MM.1S (cell line): ENCODE measurements at regions not wholly inside any gene's neighbourhood (a gene's known extent, or its start where the extent isn't known, plus 50 kb on each side); places are given as distances from the start of the nearest gene placed in this dataset.

Source experiments
- DNase-seq: peaks from one replicate; pipeline ENCODE4 v3.0.0-alpha.2; 2015
- H2AFZ ChIP-seq: fragments of 300-600 bp; sonication (generic); 2 replicates; pipeline ENCODE4 v1.6.0; 2016; ENCODE audit warnings: antibody characterized with exemption, low read length
- H3F3A ChIP-seq: fragments of 300-600 bp; sonication (generic); 2 replicates; pipeline ENCODE4 v1.6.1; 2016; ENCODE audit warnings: mild to moderate bottlenecking, antibody characterized with exemption, low read length, moderate library complexity, mixed read lengths; ENCODE audit not compliant: insufficient read depth
- H3K27ac ChIP-seq: fragments of 300-600 bp; sonication (generic); 2 replicates; pipeline ENCODE4 v1.5.1; 2016; ENCODE audit warnings: mild to moderate bottlenecking, low read length
- H3K27me3 ChIP-seq: fragments of 300-600 bp; sonication (generic); replicated peaks from 2 replicates; pipeline ENCODE4 v1.6.0; 2016; ENCODE audit warnings: low read length; ENCODE audit not compliant: insufficient read depth
- H3K36me3 ChIP-seq: fragments of 300-600 bp; sonication (generic); replicated peaks from 2 replicates; pipeline ENCODE4 v1.6.1; 2016; ENCODE audit warnings: mild to moderate bottlenecking, low read length, mixed read lengths; ENCODE audit not compliant: insufficient read depth
- H3K4me1 ChIP-seq: fragments of 300-600 bp; sonication (generic); 2 replicates; pipeline ENCODE4 v1.6.1; 2016; ENCODE audit warnings: low read length, mixed read lengths
- H3K4me2 ChIP-seq: fragments of 300-600 bp; sonication (generic); 2 replicates; pipeline ENCODE4 v1.6.0; 2016; ENCODE audit warnings: low read depth, low read length
- H3K4me3 ChIP-seq: fragments of 300-600 bp; sonication (generic); 2 replicates; pipeline ENCODE4 v1.5.1; 2016; ENCODE audit warnings: low read length, mixed read lengths
- H3K79me2 ChIP-seq: fragments of 300-600 bp; sonication (generic); 2 replicates; pipeline ENCODE4 v1.6.1; 2016; ENCODE audit warnings: mixed run types, low read length, mixed read lengths
- H3K9ac ChIP-seq: fragments of 300-600 bp; sonication (generic); 2 replicates; pipeline ENCODE4 v1.6.1; 2016; ENCODE audit warnings: low read length, mixed read lengths
- H3K9me2 ChIP-seq: fragments of 300-600 bp; sonication (generic); replicated peaks from 2 replicates; pipeline ENCODE4 v1.6.1; 2016; ENCODE audit warnings: mild to moderate bottlenecking, low read length, mixed read lengths; ENCODE audit not compliant: insufficient read depth
- H3K9me3 ChIP-seq: fragments of 300-600 bp; sonication (generic); replicated peaks from 2 replicates; pipeline ENCODE4 v1.6.1; 2016; ENCODE audit warnings: mild to moderate bottlenecking, low read length, mixed read lengths; ENCODE audit not compliant: insufficient read depth
- H4K20me1 ChIP-seq: fragments of 300-600 bp; sonication (generic); 2 replicates; pipeline ENCODE4 v1.6.1; 2016; ENCODE audit warnings: mild to moderate bottlenecking, low read length, moderate library complexity, mixed read lengths; ENCODE audit not compliant: insufficient read depth
- CTCF ChIP-seq: fragments of 300-600 bp; sonication (generic); IDR thresholded peaks from 2 replicates; pipeline ENCODE4 v1.5.1; 2016; ENCODE audit warnings: antibody characterized with exemption, low read length, mixed read lengths
- EZH2 ChIP-seq: fragments of 300-600 bp; sonication (generic); optimal IDR thresholded peaks from 2 replicates; pipeline ENCODE3; 2017; ENCODE audit warnings: low read depth, mild to moderate bottlenecking, antibody characterized with exemption, low read length, mixed read lengths
- EZH2phosphoT487 ChIP-seq: fragments of 300-600 bp; sonication (generic); IDR thresholded peaks from 2 replicates; pipeline ENCODE4 v1.6.1; 2018; ENCODE audit warnings: antibody characterized with exemption, low read length

- no peak overlapping the region for H2AFZ ChIP-seq
- DNase-seq = no peak
- H3K9me3 ChIP-seq = no peaks in the 10 kb centered on the region
- no peak overlapping the region for H3K4me3 ChIP-seq
- H3K27me3 ChIP-seq = no peaks in the 10 kb centered on the region
- H3F3A ChIP-seq = no peaks in the 10 kb centered on the region
- no peaks in the 10 kb centered on the region for H3K4me1 ChIP-seq
- H3K4me2 ChIP-seq = no peak overlapping the region
- H3K79me2 ChIP-seq = no peaks in the 10 kb centered on the region
- no peaks in the 10 kb centered on the region for H3K9me2 ChIP-seq
- H3K36me3 ChIP-seq = no peaks in the 10 kb centered on the region
- no peak for TF ChIP-seq EZH2
- no peak for TF ChIP-seq EZH2phosphoT487
- no peak for TF ChIP-seq CTCF
- H3K27ac ChIP-seq = no peak overlapping the region
- no peak overlapping the region for H3K9ac ChIP-seq
- no peaks in the 10 kb centered on the region for H4K20me1 ChIP-seq
These were observed 479.4 kb upstream of the NRP1 start for GRCh38 chr10:33813871-33814270.

GRCh38 chr10:33813415-33813814 is 478.9 kb upstream of the NRP1 start:
- H3K4me1 ChIP-seq = no peaks in the 10 kb centered on the region
- no peaks in the 10 kb centered on the region for H3K27me3 ChIP-seq
- no peak overlapping the region for H3K4me3 ChIP-seq
- H3K9me3 ChIP-seq = no peaks in the 10 kb centered on the region
- H3K9me2 ChIP-seq = no peaks in the 10 kb centered on the region
- no peaks in the 10 kb centered on the region for H3K79me2 ChIP-seq
- no peak for DNase-seq
- no peak overlapping the region for H3K27ac ChIP-seq
- TF ChIP-seq CTCF = no peak
- TF ChIP-seq EZH2 = no peak
- TF ChIP-seq EZH2phosphoT487 = no peak
- H3K4me2 ChIP-seq = no peak overlapping the region
- no peaks in the 10 kb centered on the region for H3F3A ChIP-seq
- no peaks in the 10 kb centered on the region for H3K36me3 ChIP-seq
- H3K9ac ChIP-seq = no peak overlapping the region
- no peak overlapping the region for H2AFZ ChIP-seq
- H4K20me1 ChIP-seq = no peaks in the 10 kb centered on the region

GRCh38 chr10:33812586-33812985 is 478.1 kb upstream of the NRP1 start:
- H3F3A ChIP-seq = no peaks in the 10 kb centered on the region
- no peaks in the 10 kb centered on the region for H3K9me3 ChIP-seq
- H3K27ac ChIP-seq = no peak overlapping the region
- DNase-seq = no peak
- no peaks in the 10 kb centered on the region for H3K79me2 ChIP-seq
- no peak overlapping the region for H3K9ac ChIP-seq
- H3K36me3 ChIP-seq = no peaks in the 10 kb centered on the region
- no peaks in the 10 kb centered on the region for H4K20me1 ChIP-seq
- no peak for TF ChIP-seq EZH2phosphoT487
- no peak for TF ChIP-seq EZH2
- no peak for TF ChIP-seq CTCF
- H2AFZ ChIP-seq = no peak overlapping the region
- H3K9me2 ChIP-seq = no peaks in the 10 kb centered on the region
- no peak overlapping the region for H3K4me2 ChIP-seq
- H3K27me3 ChIP-seq = no peaks in the 10 kb centered on the region
- no peaks in the 10 kb centered on the region for H3K4me1 ChIP-seq
- no peak overlapping the region for H3K4me3 ChIP-seq
